ENCODE measurements at regions not wholly inside any gene's neighbourhood (a gene's known extent, or its start where the extent isn't known, plus 50 kb on each side); places are given as distances from the start of the nearest gene placed in this dataset.

DNA sequence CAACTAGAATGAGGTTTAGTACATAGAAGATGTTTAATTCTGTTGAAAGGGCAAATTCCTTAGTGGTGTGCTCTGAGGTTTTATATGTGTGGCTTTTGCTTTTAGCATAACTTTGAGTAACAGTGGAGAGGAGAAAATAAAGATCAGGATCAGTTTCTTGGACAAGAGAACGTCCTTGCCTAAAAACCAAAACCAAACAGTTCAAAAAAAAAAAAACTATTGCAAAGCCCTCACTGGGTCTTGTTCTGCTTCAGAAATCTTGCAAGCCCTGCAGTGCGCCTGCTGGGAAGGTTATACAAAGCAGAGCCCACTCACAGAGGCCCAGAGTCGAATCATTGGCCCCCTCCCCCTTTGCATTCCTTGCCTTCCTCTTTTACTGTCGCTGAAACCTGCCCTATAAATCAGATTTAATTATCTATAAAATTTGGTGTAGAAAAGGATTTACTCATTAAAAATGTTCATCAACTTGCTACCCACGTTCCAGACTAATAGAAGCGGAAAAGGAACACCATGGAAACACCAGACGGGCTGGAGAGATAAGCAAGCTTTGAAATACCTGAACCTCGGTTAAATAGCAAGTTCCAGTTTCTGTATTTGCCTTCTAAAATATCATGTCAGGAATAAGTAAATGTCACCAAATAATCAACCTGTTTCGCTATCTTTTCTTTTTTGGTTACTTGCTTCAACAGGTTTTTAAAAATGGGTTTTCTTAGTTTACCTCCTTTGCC lies 201.6 kb upstream of the PTBP2 start:
- no peak for DNase-seq (ENCODE audit: extremely low spot score)
- ChIA-PET CTCF (interaction anchor here (2.4 kb wide), 1 partner anchor 9 kb away, joined by 7 read pairs; no protein-coding TSS in a partner anchor), POLR2A (no interaction called here)
- TF ChIP-seq, protein P1, sequence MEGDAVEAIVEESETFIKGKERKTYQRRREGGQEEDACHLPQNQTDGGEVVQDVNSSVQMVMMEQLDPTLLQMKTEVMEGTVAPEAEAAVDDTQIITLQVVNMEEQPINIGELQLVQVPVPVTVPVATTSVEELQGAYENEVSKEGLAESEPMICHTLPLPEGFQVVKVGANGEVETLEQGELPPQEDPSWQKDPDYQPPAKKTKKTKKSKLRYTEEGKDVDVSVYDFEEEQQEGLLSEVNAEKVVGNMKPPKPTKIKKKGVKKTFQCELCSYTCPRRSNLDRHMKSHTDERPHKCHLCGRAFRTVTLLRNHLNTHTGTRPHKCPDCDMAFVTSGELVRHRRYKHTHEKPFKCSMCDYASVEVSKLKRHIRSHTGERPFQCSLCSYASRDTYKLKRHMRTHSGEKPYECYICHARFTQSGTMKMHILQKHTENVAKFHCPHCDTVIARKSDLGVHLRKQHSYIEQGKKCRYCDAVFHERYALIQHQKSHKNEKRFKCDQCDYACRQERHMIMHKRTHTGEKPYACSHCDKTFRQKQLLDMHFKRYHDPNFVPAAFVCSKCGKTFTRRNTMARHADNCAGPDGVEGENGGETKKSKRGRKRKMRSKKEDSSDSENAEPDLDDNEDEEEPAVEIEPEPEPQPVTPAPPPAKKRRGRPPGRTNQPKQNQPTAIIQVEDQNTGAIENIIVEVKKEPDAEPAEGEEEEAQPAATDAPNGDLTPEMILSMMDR (IDR thresholded peaks at IDR 0.05; ENCODE audit: control extremely low read depth, extremely low read depth, low read depth, missing control alignments): no peak

DNA sequence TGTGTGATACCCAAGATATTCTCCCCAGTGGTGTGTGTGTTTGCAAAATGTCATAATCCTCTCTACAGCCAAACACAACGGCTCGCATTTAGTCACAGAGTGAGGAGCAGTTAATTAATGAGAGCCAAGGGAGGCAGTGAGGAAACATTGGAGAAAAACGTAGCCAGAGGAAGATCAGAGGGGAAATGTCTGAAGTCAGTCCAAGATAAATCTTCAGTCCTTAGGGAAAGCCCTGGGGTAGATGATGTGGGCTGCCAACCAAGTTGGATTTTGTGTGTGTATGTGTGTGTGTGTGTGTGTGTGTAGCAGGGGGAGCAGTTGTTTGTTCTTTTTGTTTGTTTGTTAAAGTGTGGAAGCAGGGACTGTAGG lies 201.0 kb upstream of the PTBP2 start:
- CTCF ChIA-PET: interaction anchor here (2.4 kb wide), 1 partner anchor 9 kb away, joined by 7 read pairs; no protein-coding TSS in a partner anchor

DNA sequence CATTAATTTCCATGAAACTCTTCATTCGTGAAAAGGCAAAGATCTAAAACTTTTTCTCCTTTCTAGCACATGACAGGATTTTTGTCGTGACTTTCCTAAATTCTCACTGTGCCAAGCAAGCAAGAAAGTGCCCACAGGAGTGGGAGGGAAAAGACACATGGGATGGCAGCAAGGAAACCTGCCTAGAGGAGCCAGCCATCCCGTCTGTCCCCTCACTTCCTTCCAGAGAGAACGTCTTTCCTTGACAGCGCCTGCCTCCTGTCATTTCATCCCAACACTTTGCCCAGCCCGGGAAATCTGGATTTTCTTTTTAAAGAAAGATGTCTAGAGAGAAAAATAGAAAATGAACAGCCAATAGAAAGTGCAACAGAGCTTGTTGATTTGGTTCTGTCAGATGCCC lies 200.6 kb upstream of the PTBP2 start:
- ChIA-PET CTCF (interaction anchor here (2.4 kb wide), 1 partner anchor 10 kb away, joined by 7 read pairs; no protein-coding TSS in a partner anchor), POLR2A (no interaction called here)
- TF ChIP-seq, protein P1 (IDR thresholded peaks at IDR 0.05; ENCODE audit: control extremely low read depth, extremely low read depth, low read depth, missing control alignments): no peak
- DNase-seq (ENCODE audit: extremely low spot score): no peak

More for the DNA sequence above, 201.0 kb upstream of the PTBP2 start:
- POLR2A ChIA-PET: no interaction called here
- TF ChIP-seq, protein P1 (IDR thresholded peaks at IDR 0.05; ENCODE audit: control extremely low read depth, extremely low read depth, low read depth, missing control alignments): no peak
- DNase-seq (ENCODE audit: extremely low spot score): no peak

DNA sequence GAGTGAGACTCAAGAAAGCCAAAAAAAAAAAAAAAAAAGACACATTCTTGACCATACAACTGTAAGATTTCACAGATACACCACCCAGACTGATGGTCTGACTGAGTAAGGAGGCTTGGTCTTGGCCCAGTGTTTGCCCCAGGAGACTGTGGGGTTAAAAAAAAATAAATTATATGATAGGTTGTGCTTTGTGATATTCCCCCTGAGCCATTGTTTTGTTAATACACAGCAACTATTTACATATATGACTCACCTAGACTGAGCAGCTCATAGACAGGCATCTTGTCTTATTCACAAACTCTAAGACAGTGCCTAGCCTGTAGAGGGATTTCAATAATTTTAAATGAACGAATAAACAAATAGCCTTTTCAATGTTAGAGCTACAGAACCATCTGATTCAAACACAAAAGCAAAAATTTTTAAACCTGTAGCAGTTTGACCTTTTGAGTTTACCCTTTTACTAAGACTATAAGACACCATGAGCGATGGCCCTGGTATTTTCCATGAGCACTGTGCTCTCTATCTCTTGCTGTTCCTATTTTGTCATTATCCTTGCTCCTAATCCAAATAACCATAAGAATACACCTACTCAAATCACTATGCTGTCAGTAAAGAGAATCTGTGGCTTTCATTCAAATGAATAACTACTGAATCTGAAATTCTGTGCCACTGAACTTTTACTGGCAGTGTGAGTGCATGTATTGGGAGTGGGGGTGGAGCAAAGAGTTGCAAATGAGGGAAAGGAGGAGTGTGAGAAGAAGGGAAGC lies 199.4 kb upstream of the PTBP2 start:
- CTCF ChIA-PET: interaction anchor here (2.4 kb wide), 1 partner anchor 11 kb away, joined by 7 read pairs; no protein-coding TSS in a partner anchor
- POLR2A ChIA-PET: no interaction called here
- TF ChIP-seq, protein P1 (IDR thresholded peaks at IDR 0.05; ENCODE audit: control extremely low read depth, extremely low read depth, low read depth, missing control alignments): no peak
- no peak for DNase-seq (ENCODE audit: extremely low spot score)

DNA sequence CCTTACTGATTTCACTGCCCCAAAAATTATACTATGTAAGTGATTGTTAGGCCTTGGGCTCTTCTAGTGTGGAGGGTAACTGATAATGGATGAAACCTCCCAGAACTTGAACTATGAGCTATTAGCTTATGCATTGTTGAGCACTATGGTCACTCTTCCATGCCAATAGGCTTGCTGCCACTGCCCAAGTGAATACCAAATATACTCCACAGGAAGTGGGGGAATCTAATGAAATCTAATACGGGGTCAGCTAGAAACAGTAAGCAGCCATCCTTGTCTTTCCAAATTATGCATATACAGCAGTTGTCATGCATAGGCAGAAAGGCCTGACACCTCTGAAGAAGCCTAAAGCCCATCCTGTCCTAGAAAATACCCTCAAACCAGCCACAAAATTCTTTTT lies 198.7 kb upstream of the PTBP2 start:
- CTCF ChIA-PET: interaction anchor here (1.4 kb wide), 1 partner anchor 16 kb away, joined by 4 read pairs; no protein-coding TSS in a partner anchor
- DNase-seq (ENCODE audit: extremely low spot score): no peak
- POLR2A ChIA-PET: no interaction called here
- TF ChIP-seq, protein P1 (IDR thresholded peaks at IDR 0.05; ENCODE audit: control extremely low read depth, extremely low read depth, low read depth, missing control alignments): no peak

DNA sequence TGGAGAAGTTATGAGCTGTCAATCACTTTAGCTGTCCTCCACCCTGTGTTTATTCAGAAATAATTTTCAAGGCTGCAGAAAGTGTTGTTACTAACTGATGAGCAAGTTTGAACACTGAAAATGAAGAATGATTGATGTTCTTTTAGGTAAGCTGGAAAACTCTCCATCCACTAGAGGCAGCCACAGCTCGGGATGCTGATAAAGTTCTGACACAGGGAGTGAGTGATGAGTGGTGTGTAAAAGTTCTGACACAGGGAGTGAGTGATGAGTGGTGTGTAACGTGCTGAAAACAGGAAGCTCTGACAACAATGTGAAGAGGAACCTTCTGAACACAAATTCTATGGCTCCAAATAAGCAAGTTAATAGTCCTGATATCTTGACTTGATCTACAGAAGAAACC lies 197.5 kb upstream of the PTBP2 start:
- TF ChIP-seq, protein P1 (IDR thresholded peaks at IDR 0.05; ENCODE audit: control extremely low read depth, extremely low read depth, low read depth, missing control alignments): no peak
- ChIA-PET POLR2A (no interaction called here), CTCF (interaction anchor here (1.4 kb wide), 1 partner anchor 14 kb away, joined by 4 read pairs; no protein-coding TSS in a partner anchor)
- no peak for DNase-seq (ENCODE audit: extremely low spot score)

Data from GM10248 (cell line).